ACC112 (cell line): ENCODE measurements at regions not wholly inside any gene's neighbourhood (a gene's known extent, or its start where the extent isn't known, plus 50 kb on each side); places are given as distances from the start of the nearest gene placed in this dataset.

ENCODE experiments used
- H2AFZ ChIP-seq: fragments of 200-600 bp; sonication (generic); one replicate; pipeline ENCODE4 v1.6.0; 2017; ENCODE audit warnings: antibody characterized with exemption, low read length; ENCODE audit not compliant: unreplicated experiment
- H3K27ac ChIP-seq: fragments of 200-600 bp; sonication (generic); 2 replicates; pipeline ENCODE4 v1.5.1; 2014; ENCODE audit warnings: low read depth, mild to moderate bottlenecking, antibody characterized with exemption, low read length, moderate library complexity
- H3K27me3 ChIP-seq: fragments of 200-600 bp; sonication (generic); 2 replicates; pipeline ENCODE4 v1.6.1; 2014; ENCODE audit warnings: mild to moderate bottlenecking, antibody characterized with exemption, low read length, moderate library complexity, mixed read lengths; ENCODE audit not compliant: insufficient read depth
- H3K36me3 ChIP-seq: fragments of 200-600 bp; sonication (generic); 2 replicates; pipeline ENCODE4 v1.6.1; 2016; ENCODE audit warnings: mild to moderate bottlenecking, antibody characterized with exemption, low read length, moderate library complexity, mixed read lengths; ENCODE audit not compliant: insufficient read depth
- H3K4me1 ChIP-seq: fragments of 200-600 bp; sonication (generic); one replicate; pipeline ENCODE4 v1.6.1; 2016; ENCODE audit warnings: low read length, mixed read lengths; ENCODE audit not compliant: insufficient read depth, unreplicated experiment, control insufficient read depth
- H3K4me3 ChIP-seq: fragments of 200-600 bp; sonication (generic); 2 replicates; pipeline ENCODE4 v1.5.1; 2014; ENCODE audit warnings: mild to moderate bottlenecking, low read depth, low read length
- H3K79me2 ChIP-seq: fragments of 200-600 bp; sonication (generic); one replicate; pipeline ENCODE4 v1.6.0; 2016; ENCODE audit warnings: low read length; ENCODE audit not compliant: control insufficient read depth, unreplicated experiment, insufficient read depth

DNA sequence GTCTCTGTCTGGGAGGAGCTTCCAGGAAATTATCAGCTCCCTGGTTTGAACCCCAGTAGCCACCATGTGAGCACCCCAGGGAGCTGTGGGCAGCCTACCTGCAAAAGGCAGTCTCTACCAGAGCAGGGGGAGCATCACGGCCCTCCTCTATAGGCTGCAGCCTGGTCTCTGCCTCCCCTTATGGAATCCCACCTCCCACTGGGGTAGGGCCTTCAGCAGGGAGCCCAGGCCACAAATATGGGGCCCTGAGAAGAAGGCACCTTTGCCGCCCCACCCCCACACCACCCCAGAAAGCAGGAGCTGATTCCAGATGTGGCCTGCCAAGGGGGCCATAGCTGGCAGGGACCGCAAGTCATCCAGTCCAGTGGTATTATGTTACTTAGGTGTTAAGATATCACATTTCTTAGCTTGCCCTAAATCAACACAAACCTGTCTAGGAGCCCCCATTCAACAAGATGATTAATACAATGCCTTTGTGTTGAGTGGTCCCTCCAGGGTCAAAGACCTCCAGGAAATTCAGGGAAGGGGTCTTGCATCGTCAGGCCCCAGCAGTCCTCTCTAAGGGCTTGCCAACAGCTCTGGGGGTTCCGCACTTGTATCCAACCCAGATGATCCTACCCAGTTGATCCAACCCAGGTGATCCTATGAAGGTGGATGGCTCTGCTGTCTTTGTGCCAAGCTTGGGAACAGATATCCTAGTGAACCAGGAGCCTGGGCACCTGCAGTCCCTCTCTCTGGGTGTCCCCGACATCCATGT, 114.9 kb downstream of the OAT start:
- Histone ChIP-seq H3K36me3 (no peaks in the 10 kb centered on the region), H3K79me2 (no peaks in the 10 kb centered on the region), H3K27ac (no peak overlapping the region), H3K4me3 (no peak overlapping the region), H3K4me1 (no peaks in the 10 kb centered on the region), H2AFZ (no peak overlapping the region), H3K27me3 (no peaks in the 10 kb centered on the region)

- Histone ChIP-seq H3K4me1 (no peaks in the 10 kb centered on the region), H3K36me3 (no peaks in the 10 kb centered on the region), H3K27me3 (no peaks in the 10 kb centered on the region), H3K4me3 (no peak overlapping the region), H3K79me2 (no peaks in the 10 kb centered on the region), H2AFZ (no peak overlapping the region), H3K27ac (no peak overlapping the region)
Observed at GRCh38 chr10:124302951-124303505, 115.7 kb downstream of the OAT start.

DNA sequence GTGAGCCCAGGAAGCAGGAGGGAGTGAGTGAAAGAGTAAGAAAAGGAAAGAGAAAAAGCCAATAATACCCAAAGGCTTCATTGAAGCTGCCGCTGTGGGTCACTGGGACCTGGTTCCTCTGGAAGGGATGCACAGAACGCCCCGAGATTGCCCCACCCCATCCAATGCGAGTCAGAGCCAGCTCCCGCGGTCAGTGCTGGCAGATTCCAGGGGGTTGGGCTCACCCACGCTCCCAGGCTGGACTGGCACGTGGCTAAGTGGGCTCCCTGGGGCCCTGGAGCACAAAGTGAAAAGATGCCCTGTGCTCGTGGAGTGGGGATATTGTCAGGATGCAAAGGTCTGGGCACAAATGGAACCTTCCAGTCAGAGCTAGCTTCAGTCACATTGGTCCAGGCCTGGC, 117.0 kb downstream of the OAT start:
- Histone ChIP-seq H3K4me3 (no peak overlapping the region), H3K27me3 (no peaks in the 10 kb centered on the region), H3K4me1 (no peaks in the 10 kb centered on the region), H3K27ac (no peak overlapping the region), H2AFZ (no peak overlapping the region), H3K79me2 (no peaks in the 10 kb centered on the region), H3K36me3 (no peaks in the 10 kb centered on the region)

DNA sequence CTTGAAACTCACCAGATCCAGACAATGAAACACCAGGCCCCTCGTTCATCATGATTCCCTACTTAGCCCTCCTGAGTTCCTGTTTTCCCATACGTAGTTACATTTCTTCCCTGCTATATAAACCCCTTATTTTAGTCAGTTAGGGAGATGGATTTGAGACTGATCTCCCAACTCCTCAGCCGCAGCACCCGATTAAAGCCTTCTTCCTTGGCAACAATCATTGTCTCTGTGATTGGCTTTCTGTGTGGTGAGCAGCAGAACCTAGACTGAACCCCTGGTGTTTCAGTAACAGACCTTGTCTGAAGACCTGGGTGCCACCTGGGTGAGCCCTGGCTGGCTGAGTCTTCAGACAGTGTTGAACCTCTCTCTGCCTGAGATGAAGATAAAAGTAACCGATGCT, 118.0 kb downstream of the OAT start:
- no peaks in the 10 kb centered on the region for H3K36me3 ChIP-seq
- H2AFZ ChIP-seq = no peak overlapping the region
- no peaks in the 10 kb centered on the region for H3K4me1 ChIP-seq
- no peak overlapping the region for H3K4me3 ChIP-seq
- no peak overlapping the region for H3K27ac ChIP-seq
- H3K79me2 ChIP-seq = no peaks in the 10 kb centered on the region
- no peaks in the 10 kb centered on the region for H3K27me3 ChIP-seq

GRCh38 chr10:124300224-124300623, 118.5 kb downstream of the OAT start:
- Histone ChIP-seq H3K36me3 (no peaks in the 10 kb centered on the region), H3K27me3 (no peaks in the 10 kb centered on the region), H3K79me2 (no peaks in the 10 kb centered on the region), H2AFZ (no peak overlapping the region), H3K27ac (no peak overlapping the region), H3K4me3 (no peak overlapping the region), H3K4me1 (no peaks in the 10 kb centered on the region)

GRCh38 chr10:124299696-124300095, 119.0 kb downstream of the OAT start:
- Histone ChIP-seq H3K36me3 (no peaks in the 10 kb centered on the region), H3K79me2 (no peaks in the 10 kb centered on the region), H3K4me3 (no peak overlapping the region), H3K4me1 (no peaks in the 10 kb centered on the region), H2AFZ (no peak overlapping the region), H3K27ac (no peak overlapping the region), H3K27me3 (no peaks in the 10 kb centered on the region)

GRCh38 chr10:124298891-124299290, 119.8 kb downstream of the OAT start:
- Histone ChIP-seq H3K27ac (no peak overlapping the region), H3K36me3 (no peaks in the 10 kb centered on the region), H2AFZ (no peak overlapping the region), H3K27me3 (no peaks in the 10 kb centered on the region), H3K79me2 (no peaks in the 10 kb centered on the region), H3K4me3 (no peak overlapping the region), H3K4me1 (no peaks in the 10 kb centered on the region)

DNA sequence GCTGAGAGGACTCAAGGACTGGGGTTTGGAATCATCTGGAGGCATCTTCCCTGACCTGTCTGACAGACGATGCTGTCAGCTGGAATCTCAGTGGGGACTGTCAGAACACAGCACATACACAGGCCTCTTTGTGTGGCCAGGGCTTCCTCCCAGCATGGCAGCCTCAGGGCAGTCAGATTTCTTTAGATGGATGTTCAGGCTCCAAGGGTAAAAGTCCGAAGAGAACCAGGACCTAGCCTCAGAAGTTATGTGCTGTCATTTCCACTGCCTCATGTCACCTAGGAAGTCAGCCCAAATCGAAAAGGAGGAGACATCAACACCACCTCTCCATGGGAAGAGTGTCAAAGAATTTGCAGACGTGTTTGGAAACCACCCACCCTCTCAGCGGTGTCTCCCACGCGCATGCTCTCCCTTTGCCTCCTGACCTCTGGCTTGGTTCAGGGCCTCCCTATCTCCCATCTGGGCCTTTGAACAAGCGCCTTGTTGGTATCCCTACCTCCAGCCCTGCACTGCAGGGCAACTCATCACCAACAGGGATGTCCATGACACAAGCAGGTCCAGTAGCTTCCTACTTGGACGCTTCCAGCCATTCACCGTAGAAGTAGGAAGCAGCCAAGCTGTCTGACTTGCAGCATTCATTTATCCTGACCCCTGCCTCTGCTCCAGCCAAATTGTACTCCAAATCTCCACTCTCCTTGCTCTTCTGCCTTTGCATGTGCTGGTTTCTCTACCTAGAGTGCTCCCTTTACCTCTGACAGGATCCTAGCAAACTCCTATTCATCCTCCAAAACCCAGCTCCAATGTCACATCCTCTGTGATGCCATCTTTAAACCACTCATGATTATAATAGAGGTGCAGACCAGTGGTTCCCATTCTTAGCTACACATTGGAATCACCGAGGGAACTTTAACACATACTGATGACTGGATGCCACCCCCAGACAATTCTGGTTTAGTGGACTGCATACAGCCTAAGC, 121.6 kb downstream of the OAT start:
- Histone ChIP-seq H3K27ac (no peak overlapping the region), H2AFZ (no peak overlapping the region)

DNA sequence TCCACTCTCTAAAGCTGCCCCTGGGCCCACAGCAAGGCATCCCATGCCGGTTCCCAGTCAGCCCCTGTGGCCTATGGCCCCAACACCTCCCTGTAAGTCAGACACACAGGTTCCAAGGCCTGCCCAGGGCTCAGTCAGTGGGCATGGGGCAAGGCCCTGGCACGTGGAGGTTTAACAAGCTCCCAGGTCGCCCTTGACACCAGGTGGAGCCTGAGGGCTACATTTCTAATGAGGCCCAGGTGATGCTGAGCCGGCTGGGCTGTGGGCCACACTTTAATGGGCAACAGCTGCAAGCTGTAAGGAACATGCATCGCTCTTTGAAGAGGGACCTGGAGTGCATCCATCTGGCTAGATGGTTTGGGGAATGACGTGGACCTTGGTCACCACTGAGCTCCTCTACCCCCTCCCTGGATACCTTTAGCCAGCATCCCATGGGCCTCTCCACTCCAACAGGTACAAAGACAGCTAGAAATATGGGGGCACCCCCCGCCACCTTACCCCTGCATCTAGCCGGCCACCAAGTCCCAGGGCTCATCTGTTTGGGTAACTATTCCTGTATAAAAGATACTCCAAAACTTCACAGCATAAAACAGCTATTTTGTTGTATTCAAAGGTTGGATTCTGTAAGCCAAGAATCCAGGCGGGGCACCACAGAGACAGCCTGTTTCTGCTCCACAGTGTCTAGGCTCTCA, 122.5 kb downstream of the OAT start:
- no peak overlapping the region for H2AFZ ChIP-seq
- H3K79me2 ChIP-seq = no peaks in the 10 kb centered on the region
- no peaks in the 10 kb centered on the region for H3K4me1 ChIP-seq
- no peak overlapping the region for H3K4me3 ChIP-seq
- no peaks in the 10 kb centered on the region for H3K27me3 ChIP-seq
- H3K36me3 ChIP-seq = no peaks in the 10 kb centered on the region
- H3K27ac ChIP-seq = no peak overlapping the region

More for the DNA sequence above, 121.6 kb downstream of the OAT start:
- no peaks in the 10 kb centered on the region for H3K36me3 ChIP-seq
- no peak overlapping the region for H3K4me3 ChIP-seq
- H3K79me2 ChIP-seq = no peaks in the 10 kb centered on the region
- H3K4me1 ChIP-seq = no peaks in the 10 kb centered on the region
- H3K27me3 ChIP-seq = no peaks in the 10 kb centered on the region
